GM12874 (cell line): ENCODE measurements at regions not wholly inside any gene's neighbourhood (a gene's known extent, or its start where the extent isn't known, plus 50 kb on each side); places are given as distances from the start of the nearest gene placed in this dataset.

ENCODE experiments used
- CTCF ChIP-seq: IDR thresholded peaks from 2 replicates; pipeline ENCODE4 v1.5.1; 2011; ENCODE audit warnings: low read depth, mild to moderate bottlenecking, control low read depth, low read length, moderate library complexity; ENCODE audit not compliant: insufficient read depth

GRCh38 chr5:96196890-96197289 lies 235.2 kb upstream of the ELL2 start:
- TF ChIP-seq CTCF: no peak

GRCh38 chr5:96196407-96196806 lies 234.8 kb upstream of the ELL2 start:
- TF ChIP-seq CTCF: no peak

- no peak for TF ChIP-seq CTCF
These were observed 233.5 kb upstream of the ELL2 start for GRCh38 chr5:96195123-96195522.

GRCh38 chr5:96194593-96194992 lies 232.9 kb upstream of the ELL2 start:
- TF ChIP-seq CTCF: no peak

GRCh38 chr5:96193946-96194345 lies 232.3 kb upstream of the ELL2 start:
- no peak for TF ChIP-seq CTCF

GRCh38 chr5:96189987-96190386 lies 228.3 kb upstream of the ELL2 start:
- TF ChIP-seq CTCF: no peak

- TF ChIP-seq CTCF: no peak
These were observed 227.6 kb upstream of the ELL2 start for GRCh38 chr5:96189028-96189826.
